ENCODE measurements at regions not wholly inside any gene's neighbourhood (a gene's known extent, or its start where the extent isn't known, plus 50 kb on each side); places are given as distances from the start of the nearest gene placed in this dataset.

DNA sequence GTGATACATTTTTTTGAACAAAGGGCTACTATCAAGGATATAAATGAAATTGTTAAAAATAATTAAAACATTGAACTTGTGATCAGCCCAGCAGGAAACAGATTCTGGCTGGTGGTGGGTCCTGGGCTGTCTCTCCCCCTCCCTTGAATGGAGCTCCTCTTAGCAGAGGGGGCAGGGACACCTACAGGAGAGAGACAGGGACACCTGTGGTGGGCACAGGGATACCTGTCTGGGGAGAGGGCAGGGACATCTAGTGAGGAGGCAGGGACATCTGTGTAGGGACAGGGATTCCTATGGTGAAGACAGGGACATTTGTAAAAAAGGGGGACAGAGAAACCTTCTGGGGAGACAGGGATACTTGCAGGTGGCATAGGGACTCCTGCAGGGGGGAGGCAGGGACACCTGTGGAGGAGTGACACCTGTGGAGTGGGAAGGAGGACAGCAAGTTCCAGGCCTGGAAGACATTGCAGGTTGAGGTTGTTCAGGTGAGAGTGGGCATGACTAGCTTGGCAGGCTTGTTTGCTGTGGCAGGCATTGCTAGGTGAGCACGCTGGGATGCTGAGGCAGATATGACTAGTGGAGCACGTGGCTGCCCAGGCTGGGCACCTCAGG, 264.2 kb downstream of the IRX2 start:
- DNase-seq (ENCODE audit: extremely low spot score): no peak
- TF ChIP-seq, protein P1, sequence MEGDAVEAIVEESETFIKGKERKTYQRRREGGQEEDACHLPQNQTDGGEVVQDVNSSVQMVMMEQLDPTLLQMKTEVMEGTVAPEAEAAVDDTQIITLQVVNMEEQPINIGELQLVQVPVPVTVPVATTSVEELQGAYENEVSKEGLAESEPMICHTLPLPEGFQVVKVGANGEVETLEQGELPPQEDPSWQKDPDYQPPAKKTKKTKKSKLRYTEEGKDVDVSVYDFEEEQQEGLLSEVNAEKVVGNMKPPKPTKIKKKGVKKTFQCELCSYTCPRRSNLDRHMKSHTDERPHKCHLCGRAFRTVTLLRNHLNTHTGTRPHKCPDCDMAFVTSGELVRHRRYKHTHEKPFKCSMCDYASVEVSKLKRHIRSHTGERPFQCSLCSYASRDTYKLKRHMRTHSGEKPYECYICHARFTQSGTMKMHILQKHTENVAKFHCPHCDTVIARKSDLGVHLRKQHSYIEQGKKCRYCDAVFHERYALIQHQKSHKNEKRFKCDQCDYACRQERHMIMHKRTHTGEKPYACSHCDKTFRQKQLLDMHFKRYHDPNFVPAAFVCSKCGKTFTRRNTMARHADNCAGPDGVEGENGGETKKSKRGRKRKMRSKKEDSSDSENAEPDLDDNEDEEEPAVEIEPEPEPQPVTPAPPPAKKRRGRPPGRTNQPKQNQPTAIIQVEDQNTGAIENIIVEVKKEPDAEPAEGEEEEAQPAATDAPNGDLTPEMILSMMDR (IDR thresholded peaks at IDR 0.05; ENCODE audit: control extremely low read depth, extremely low read depth, low read depth, missing control alignments): no peak
- ChIA-PET POLR2A (no interaction called here), CTCF (no interaction called here)

DNA sequence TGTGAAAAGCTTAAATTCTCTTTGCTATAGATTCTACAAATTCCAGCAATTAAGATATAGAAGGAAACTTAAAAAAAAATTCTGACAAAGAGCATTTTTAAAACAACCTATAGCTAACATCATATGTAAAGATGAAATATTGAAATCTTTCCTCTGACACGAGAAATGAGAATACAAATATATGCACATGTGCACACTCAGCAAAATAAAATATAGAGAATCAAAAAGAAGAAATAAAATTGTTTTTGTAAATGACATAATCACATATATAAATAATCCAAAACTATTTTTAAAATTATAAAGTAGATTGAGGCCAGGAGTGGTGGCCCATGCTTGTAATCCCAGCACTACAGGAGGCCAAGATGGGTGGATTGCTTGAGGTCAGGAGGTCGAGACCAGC, 265.1 kb downstream of the IRX2 start:
- CTCF ChIA-PET: interaction anchor here (0.9 kb wide), 1 partner anchor 9 kb away, joined by 3 read pairs; no protein-coding TSS in a partner anchor
- TF ChIP-seq, protein P1 (IDR thresholded peaks at IDR 0.05; ENCODE audit: control extremely low read depth, extremely low read depth, low read depth, missing control alignments): no peak
- POLR2A ChIA-PET: no interaction called here
- DNase-seq (ENCODE audit: extremely low spot score): no peak

GRCh38 chr5:2482778-2483177, 268.7 kb downstream of the IRX2 start:
- DNase-seq (ENCODE audit: extremely low spot score): no peak
- POLR2A ChIA-PET: no interaction called here
- TF ChIP-seq, protein P1 (IDR thresholded peaks at IDR 0.05; ENCODE audit: control extremely low read depth, extremely low read depth, low read depth, missing control alignments): no peak
- CTCF ChIA-PET: no interaction called here

DNA sequence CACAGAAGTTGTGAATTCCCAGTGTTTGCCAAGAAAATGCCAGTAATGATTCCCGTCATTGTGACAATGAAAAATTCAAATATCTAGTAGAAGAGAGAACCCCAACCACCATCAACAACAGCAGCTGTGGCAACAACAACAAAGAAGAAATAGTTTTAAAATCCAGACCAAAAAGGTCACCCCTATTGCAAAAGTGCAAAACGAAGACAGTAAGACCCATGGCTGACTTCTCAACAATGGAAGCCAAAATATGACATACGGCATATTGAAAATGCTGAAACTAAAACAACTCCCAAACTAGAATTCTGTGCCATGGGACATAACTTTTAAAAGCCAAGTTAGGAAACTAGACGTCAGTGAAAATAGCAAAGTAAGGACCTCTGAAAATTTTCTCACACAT, 270.6 kb downstream of the IRX2 start:
- ChIA-PET POLR2A (no interaction called here), CTCF (interaction anchor here (1.0 to 1.3 kb wide), 3 partner anchors 14 to 22 kb away, joined by 3 to 4 read pairs (median 3); no protein-coding TSS in a partner anchor)
- DNase-seq (ENCODE audit: extremely low spot score): no peak
- TF ChIP-seq, protein P1 (IDR thresholded peaks at IDR 0.05; ENCODE audit: control extremely low read depth, extremely low read depth, low read depth, missing control alignments): no peak

DNA sequence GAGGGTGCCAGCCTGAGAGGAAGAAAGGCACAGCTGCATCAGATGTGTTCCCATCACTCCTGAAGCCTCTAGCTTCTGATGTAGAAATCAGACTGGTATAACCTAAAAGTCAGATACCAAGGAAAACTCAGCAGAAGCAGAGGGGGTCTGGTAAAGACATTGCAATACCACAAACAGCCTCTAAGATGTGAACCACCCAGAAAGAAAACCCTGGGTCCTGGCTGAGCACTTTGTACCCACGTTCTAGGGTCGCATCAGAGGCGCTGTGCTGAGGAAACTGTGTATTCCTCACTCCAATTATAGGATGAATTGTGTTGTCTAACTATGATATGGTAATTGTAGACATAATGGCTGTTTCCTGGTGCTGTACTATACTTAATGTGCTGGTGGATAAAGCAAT, 275.6 kb downstream of the IRX2 start:
- DNase-seq (ENCODE audit: extremely low spot score): no peak
- CTCF ChIA-PET: no interaction called here
- TF ChIP-seq, protein P1 (IDR thresholded peaks at IDR 0.05; ENCODE audit: control extremely low read depth, extremely low read depth, low read depth, missing control alignments): no peak
- POLR2A ChIA-PET: no interaction called here

DNA sequence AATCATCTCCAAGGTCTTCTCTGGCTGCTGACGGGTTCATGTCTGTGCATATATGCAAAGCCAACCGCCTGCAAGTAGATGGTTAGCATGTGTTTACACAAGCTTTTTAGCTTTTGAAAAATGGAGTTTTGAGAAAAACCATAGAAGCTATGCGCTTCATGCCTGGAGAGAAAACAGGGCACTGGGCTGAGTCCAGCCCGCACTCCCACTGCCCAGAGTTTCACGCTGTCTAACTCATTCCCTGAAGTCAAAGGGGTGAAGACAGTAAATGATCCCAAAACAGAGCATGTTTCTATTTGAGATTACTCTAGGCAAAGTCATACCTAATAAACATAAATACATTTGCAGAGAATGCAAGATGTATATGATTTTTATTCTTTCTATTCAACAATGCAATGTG, 278.8 kb downstream of the IRX2 start:
- TF ChIP-seq, protein P1 (IDR thresholded peaks at IDR 0.05; ENCODE audit: control extremely low read depth, extremely low read depth, low read depth, missing control alignments): no peak
- CTCF ChIA-PET: no interaction called here
- no peak for DNase-seq (ENCODE audit: extremely low spot score)
- POLR2A ChIA-PET: no interaction called here
